ENCODE measurements at regions not wholly inside any gene's neighbourhood (a gene's known extent, or its start where the extent isn't known, plus 50 kb on each side); places are given as distances from the start of the nearest gene placed in this dataset.

GRCh38 chr2:67544286-67544685, 147.2 kb downstream of the ETAA1 start:
- TF ChIP-seq EZH2 (IDR thresholded peaks at IDR 0.05; ENCODE audit: borderline replicate concordance) (no peak), EZH2phosphoT487 (IDR thresholded peaks at IDR 0.05; ENCODE audit: low read depth, severe bottlenecking, unreplicated experiment) (no peak)

Data from hepatocyte (in vitro differentiated cells).